Astrocyte (in vitro differentiated cells and primary cell): ENCODE measurements at regions not wholly inside any gene's neighbourhood (a gene's known extent, or its start where the extent isn't known, plus 50 kb on each side); places are given as distances from the start of the nearest gene placed in this dataset.

ENCODE experiments used
- DNase-seq: peaks from one replicate; pipeline ENCODE4 v3.0.0-alpha.2; 2010; ENCODE audit warnings: low read depth
- FAIRE-seq: peaks from 2 replicates; lab custom pipeline; 2011; peaks lifted over from hg19 to GRCh38; lab: Jason Lieb, UNC
- H2AFZ ChIP-seq: 2 replicates; pipeline ENCODE4 v1.6.0; 2012; ENCODE audit warnings: low read depth, low read length, inconsistent platforms
- H3K27ac ChIP-seq: 2 replicates; pipeline ENCODE4 v1.5.1; 2011; ENCODE audit warnings: low read depth, low read length, inconsistent platforms
- H3K27me3 ChIP-seq: 2 replicates; pipeline ENCODE4 v1.6.0; 2011; ENCODE audit warnings: low read length, inconsistent platforms; ENCODE audit not compliant: insufficient read depth
- H3K36me3 ChIP-seq: 2 replicates; pipeline ENCODE4 v1.5.1; 2011; ENCODE audit warnings: low read length, inconsistent platforms; ENCODE audit not compliant: insufficient read depth
- H3K4me1 ChIP-seq: 2 replicates; pipeline ENCODE4 v1.5.1; 2011; ENCODE audit warnings: low read length, inconsistent platforms; ENCODE audit not compliant: insufficient read depth
- H3K4me2 ChIP-seq: 2 replicates; pipeline ENCODE4 v1.6.0; 2012; ENCODE audit warnings: low read length, inconsistent platforms
- H3K4me3 ChIP-seq: 2 replicates; pipeline ENCODE4 v1.5.1; 2011; ENCODE audit warnings: low read depth, mild to moderate bottlenecking, low read length, inconsistent platforms; ENCODE audit not compliant: insufficient read depth
- H3K79me2 ChIP-seq: 2 replicates; pipeline ENCODE4 v1.6.0; 2012; ENCODE audit warnings: mild to moderate bottlenecking, low read length, inconsistent platforms; ENCODE audit not compliant: insufficient read depth
- H3K9ac ChIP-seq: 2 replicates; pipeline ENCODE4 v1.6.0; 2012; ENCODE audit warnings: mild to moderate bottlenecking, low read length, inconsistent platforms
- H3K9me3 ChIP-seq: 2 replicates; pipeline ENCODE4 v1.5.1; 2012; ENCODE audit warnings: low read depth, mild to moderate bottlenecking, low read length, inconsistent platforms; ENCODE audit not compliant: insufficient read depth
- H4K20me1 ChIP-seq: 2 replicates; pipeline ENCODE4 v1.6.0; 2012; ENCODE audit warnings: low read length, inconsistent platforms; ENCODE audit not compliant: insufficient read depth
- H3K27ac Mint-ChIP-seq: one replicate; pipeline ENCODE4 v1.8.0; 2021; ENCODE audit warnings: mild to moderate bottlenecking, mixed read lengths; ENCODE audit not compliant: unreplicated experiment
- H3K27me3 Mint-ChIP-seq: one replicate; pipeline ENCODE4 v1.8.0; 2021; ENCODE audit warnings: low read depth, mixed read lengths; ENCODE audit not compliant: unreplicated experiment
- H3K36me3 Mint-ChIP-seq: one replicate; pipeline ENCODE4 v1.8.0; 2021; ENCODE audit warnings: low read depth, mixed read lengths; ENCODE audit not compliant: unreplicated experiment
- H3K4me1 Mint-ChIP-seq: one replicate; pipeline ENCODE4 v1.8.0; 2021; ENCODE audit warnings: low read depth, mixed read lengths; ENCODE audit not compliant: unreplicated experiment
- H3K4me3 Mint-ChIP-seq: one replicate; pipeline ENCODE4 v1.8.0; 2021; ENCODE audit warnings: mild to moderate bottlenecking, moderate library complexity, mixed read lengths; ENCODE audit not compliant: unreplicated experiment
- H3K9me3 Mint-ChIP-seq: one replicate; pipeline ENCODE4 v1.8.0; 2021; ENCODE audit warnings: mild to moderate bottlenecking, mixed read lengths; ENCODE audit not compliant: unreplicated experiment
- CTCF ChIP-seq: IDR thresholded peaks from 2 replicates; pipeline ENCODE4 v1.5.1; 2011; ENCODE audit warnings: low read depth, mild to moderate bottlenecking, inconsistent platforms, low read length, moderate library complexity; ENCODE audit not compliant: insufficient read depth
- EZH2 ChIP-seq: IDR thresholded peaks from 2 replicates; pipeline ENCODE4 v1.6.1; 2012; ENCODE audit warnings: mild to moderate bottlenecking, low read length, inconsistent platforms; ENCODE audit not compliant: insufficient read depth

GRCh38 chr17:12222392-12222791 is 201.7 kb downstream of the MAP2K4 start:
- no peak overlapping the region for H3K4me2 ChIP-seq

GRCh38 chr17:12227547-12227946 is 206.9 kb downstream of the MAP2K4 start:
- H3K4me2 ChIP-seq, result no peak overlapping the region
- FAIRE-seq, result no peak
- no peak overlapping the region for H2AFZ ChIP-seq
- H3K27me3 ChIP-seq, result no peaks in the 10 kb centered on the region
- H3K79me2 ChIP-seq, result no peaks in the 10 kb centered on the region
- Mint-ChIP-seq H3K4me1 (peaks cover 18% of the 10 kb centered on the region), H3K27ac (no peak overlapping the region), H3K9me3 (peaks cover 2% of the 10 kb centered on the region), H3K4me3 (no peak overlapping the region), H3K27me3 (peaks cover 7% of the 10 kb centered on the region), H3K36me3 (no peaks in the 10 kb centered on the region)
- no peak for DNase-seq
- H3K9me3 ChIP-seq, result no peaks in the 10 kb centered on the region
- no peaks in the 10 kb centered on the region for H3K36me3 ChIP-seq
- TF ChIP-seq EZH2 (no peak), CTCF (no peak)
- no peak overlapping the region for H3K27ac ChIP-seq
- no peak overlapping the region for H3K9ac ChIP-seq
- H3K4me3 ChIP-seq, result no peak overlapping the region
- no peaks in the 10 kb centered on the region for H3K4me1 ChIP-seq
- no peaks in the 10 kb centered on the region for H4K20me1 ChIP-seq

More at GRCh38 chr17:12222392-12222791, 201.7 kb downstream of the MAP2K4 start:
- Mint-ChIP-seq H3K4me3 (no peak overlapping the region), H3K36me3 (no peaks in the 10 kb centered on the region), H3K4me1 (no peaks in the 10 kb centered on the region), H3K9me3 (peaks cover 8% of the 10 kb centered on the region), H3K27ac (no peak overlapping the region), H3K27me3 (peaks cover 13% of the 10 kb centered on the region)
- FAIRE-seq (no peak), DNase-seq (no peak)
- no peaks in the 10 kb centered on the region for H3K79me2 ChIP-seq
- no peak overlapping the region for H3K27ac ChIP-seq
- no peak overlapping the region for H2AFZ ChIP-seq
- H4K20me1 ChIP-seq, result no peaks in the 10 kb centered on the region
- H3K4me1 ChIP-seq, result no peaks in the 10 kb centered on the region
- no peaks in the 10 kb centered on the region for H3K27me3 ChIP-seq
- H3K9me3 ChIP-seq, result no peaks in the 10 kb centered on the region
- H3K9ac ChIP-seq, result no peak overlapping the region
- no peak overlapping the region for H3K4me3 ChIP-seq
- TF ChIP-seq CTCF, result no peak
- TF ChIP-seq EZH2, result no peak
- H3K36me3 ChIP-seq, result no peaks in the 10 kb centered on the region

GRCh38 chr17:12229335-12229734 is 208.7 kb downstream of the MAP2K4 start:
- peaks cover 18% of the 10 kb centered on the region for H3K4me1 Mint-ChIP-seq
- no peak overlapping the region for H3K27ac Mint-ChIP-seq

More at GRCh38 chr17:12229335-12229734, 208.7 kb downstream of the MAP2K4 start:
- H3K4me1 ChIP-seq, result no peaks in the 10 kb centered on the region
- no peak overlapping the region for H3K4me3 Mint-ChIP-seq
- H3K4me3 ChIP-seq, result no peak overlapping the region
- H3K9me3 Mint-ChIP-seq, result peaks cover 2% of the 10 kb centered on the region
- no peaks in the 10 kb centered on the region for H3K9me3 ChIP-seq
- no peak overlapping the region for H3K4me2 ChIP-seq
- no peak for TF ChIP-seq EZH2
- no peak for TF ChIP-seq CTCF
- no peak overlapping the region for H2AFZ ChIP-seq
- no peaks in the 10 kb centered on the region for H3K27me3 ChIP-seq
- no peak for DNase-seq
- H3K36me3 Mint-ChIP-seq, result no peaks in the 10 kb centered on the region
- peaks cover 7% of the 10 kb centered on the region for H3K27me3 Mint-ChIP-seq
- no peak overlapping the region for H3K9ac ChIP-seq
- H3K36me3 ChIP-seq, result no peaks in the 10 kb centered on the region
- FAIRE-seq, result no peak
- H4K20me1 ChIP-seq, result no peaks in the 10 kb centered on the region
- H3K79me2 ChIP-seq, result no peaks in the 10 kb centered on the region
- H3K27ac ChIP-seq, result no peak overlapping the region
